Left ventricle myocardium inferior (tissue), 1 donor: ENCODE measurements at regions not wholly inside any gene's neighbourhood (a gene's known extent, or its start where the extent isn't known, plus 50 kb on each side); places are given as distances from the start of the nearest gene placed in this dataset.

Source experiments
- DNase-seq: peaks from one replicate; pipeline ENCODE4 v3.0.0-alpha.2; 2020
- H3K27ac ChIP-seq: fragments of 200-600 bp; replicated peaks from 2 replicates; pipeline ENCODE4 v1.8.0; 2021
- H3K27me3 ChIP-seq: fragments of 200-600 bp; 2 replicates; pipeline ENCODE4 v1.8.0; 2021; ENCODE audit warnings: low read depth
- H3K36me3 ChIP-seq: fragments of 200-600 bp; 2 replicates; pipeline ENCODE4 v1.8.0; 2021
- H3K4me1 ChIP-seq: fragments of 200-600 bp; 2 replicates; pipeline ENCODE4 v1.8.0; 2021
- H3K4me3 ChIP-seq: fragments of 200-600 bp; 2 replicates; pipeline ENCODE4 v1.8.0; 2021; ENCODE audit warnings: mild to moderate bottlenecking, moderate library complexity
- H3K9me3 ChIP-seq: fragments of 200-600 bp; replicated peaks from 2 replicates; pipeline ENCODE4 v1.8.0; 2021
- intact Hi-C: fragments of 100-400 bp; cut with micrococcal nuclease; formaldehyde crosslinking; loops from one replicate; pipeline ENCODE4 v1.11.0; 2022
- TF ChIP-seq, protein P1 (sequence below): fragments of 200-600 bp; IDR thresholded peaks from 2 replicates; pipeline ENCODE4 v1.8.0; 2021; ENCODE audit warnings: antibody characterized with exemption, mild to moderate bottlenecking, borderline replicate concordance
- donor health status: DM: no; HTN: yes; CAD: no; lungs with severe emphysema.

DNA sequence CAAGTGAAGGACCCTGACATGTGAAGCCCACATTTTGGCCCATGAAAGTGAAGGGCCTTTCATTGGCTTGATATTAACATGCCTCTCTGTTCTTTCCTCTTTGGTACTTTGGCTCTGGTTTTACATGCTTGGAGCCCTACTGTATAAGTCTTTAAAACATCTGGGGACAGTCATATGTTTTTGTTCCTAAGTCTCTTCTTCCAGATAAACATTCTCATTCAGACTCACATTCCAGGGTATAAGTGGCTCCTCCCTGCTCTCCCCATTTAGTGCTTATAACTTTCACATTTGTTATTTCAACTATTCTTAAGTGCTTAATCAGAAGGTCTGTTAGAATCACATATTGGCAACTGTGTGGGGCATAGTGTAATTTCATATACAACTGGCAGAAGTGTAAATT, 1932.2 kb upstream of the CELF4 start:
- Histone ChIP-seq H3K27ac (no peak overlapping the region), H3K9me3 (peaks cover 5% of the 10 kb centered on the region), H3K4me3 (no peak overlapping the region), H3K36me3 (no peaks in the 10 kb centered on the region), H3K4me1 (no peaks in the 10 kb centered on the region), H3K27me3 (no peaks in the 10 kb centered on the region)
- no peak for DNase-seq
- intact Hi-C loops: no loop called here
- TF ChIP-seq, protein P1, sequence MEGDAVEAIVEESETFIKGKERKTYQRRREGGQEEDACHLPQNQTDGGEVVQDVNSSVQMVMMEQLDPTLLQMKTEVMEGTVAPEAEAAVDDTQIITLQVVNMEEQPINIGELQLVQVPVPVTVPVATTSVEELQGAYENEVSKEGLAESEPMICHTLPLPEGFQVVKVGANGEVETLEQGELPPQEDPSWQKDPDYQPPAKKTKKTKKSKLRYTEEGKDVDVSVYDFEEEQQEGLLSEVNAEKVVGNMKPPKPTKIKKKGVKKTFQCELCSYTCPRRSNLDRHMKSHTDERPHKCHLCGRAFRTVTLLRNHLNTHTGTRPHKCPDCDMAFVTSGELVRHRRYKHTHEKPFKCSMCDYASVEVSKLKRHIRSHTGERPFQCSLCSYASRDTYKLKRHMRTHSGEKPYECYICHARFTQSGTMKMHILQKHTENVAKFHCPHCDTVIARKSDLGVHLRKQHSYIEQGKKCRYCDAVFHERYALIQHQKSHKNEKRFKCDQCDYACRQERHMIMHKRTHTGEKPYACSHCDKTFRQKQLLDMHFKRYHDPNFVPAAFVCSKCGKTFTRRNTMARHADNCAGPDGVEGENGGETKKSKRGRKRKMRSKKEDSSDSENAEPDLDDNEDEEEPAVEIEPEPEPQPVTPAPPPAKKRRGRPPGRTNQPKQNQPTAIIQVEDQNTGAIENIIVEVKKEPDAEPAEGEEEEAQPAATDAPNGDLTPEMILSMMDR: no peak

DNA sequence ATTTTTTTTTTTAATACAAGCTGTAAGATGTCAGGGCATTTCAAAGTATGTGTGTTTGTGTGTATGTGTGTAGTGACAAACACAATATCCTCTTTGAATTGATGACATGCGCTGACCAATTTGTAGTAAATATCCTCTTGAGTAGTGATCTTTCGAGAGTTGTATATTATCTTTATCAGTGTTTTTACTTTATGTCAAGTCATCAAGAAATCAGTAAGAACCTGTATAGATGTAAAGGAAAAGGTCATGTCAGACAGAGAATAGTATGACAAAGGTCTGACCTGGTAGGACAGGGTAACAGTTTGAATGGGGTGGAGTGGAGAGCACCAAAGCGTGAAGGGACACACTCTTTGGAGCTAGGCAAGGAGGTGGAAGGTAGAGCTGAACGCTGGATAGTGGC, 1931.4 kb upstream of the CELF4 start:
- H3K4me1 ChIP-seq: no peaks in the 10 kb centered on the region

DNA sequence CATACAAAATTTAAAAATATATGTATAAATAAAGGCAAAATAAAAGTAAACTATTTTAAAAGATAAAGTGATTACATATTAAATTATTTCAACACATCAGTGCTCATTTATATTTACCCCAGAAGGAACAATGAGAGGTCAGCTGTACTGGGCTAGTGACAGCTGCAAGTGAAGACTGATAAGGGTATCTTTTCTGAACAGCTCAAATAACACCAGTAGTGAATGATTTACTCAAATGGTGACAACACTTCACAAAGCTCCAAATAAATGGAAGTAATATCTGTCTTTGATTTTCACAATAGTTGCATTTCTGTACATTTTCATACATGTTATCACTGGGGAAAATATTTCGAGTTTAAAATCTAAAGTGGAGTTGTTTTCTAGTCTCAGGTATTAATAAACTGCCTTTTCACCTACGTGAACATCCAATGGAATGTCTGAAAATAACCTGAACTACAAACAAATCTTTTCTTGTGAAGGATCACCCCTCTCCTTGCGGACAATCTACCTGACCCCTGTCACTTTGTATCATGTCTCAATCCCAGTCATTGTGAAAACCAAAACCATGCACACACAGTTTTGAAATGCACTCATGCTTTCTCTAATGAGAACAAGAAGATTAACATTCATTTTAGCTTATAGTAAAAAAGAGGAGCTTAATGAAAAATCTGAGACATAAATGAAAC, 1928.8 kb upstream of the CELF4 start:
- H3K9me3 ChIP-seq: peaks cover 13% of the 10 kb centered on the region
- intact Hi-C loops: no loop called here
- H3K4me1 ChIP-seq: no peaks in the 10 kb centered on the region
- no peak overlapping the region for H3K4me3 ChIP-seq
- DNase-seq: no peak
- TF ChIP-seq, protein P1: no peak
- no peak overlapping the region for H3K27ac ChIP-seq
- no peaks in the 10 kb centered on the region for H3K36me3 ChIP-seq
- no peaks in the 10 kb centered on the region for H3K27me3 ChIP-seq

More for the DNA sequence above, 1931.4 kb upstream of the CELF4 start:
- intact Hi-C loops: no loop called here
- H3K27ac ChIP-seq: no peak overlapping the region
- H3K27me3 ChIP-seq: no peaks in the 10 kb centered on the region
- TF ChIP-seq, protein P1: no peak
- no peak overlapping the region for H3K4me3 ChIP-seq
- H3K36me3 ChIP-seq: no peaks in the 10 kb centered on the region
- DNase-seq: no peak
- peaks cover 13% of the 10 kb centered on the region for H3K9me3 ChIP-seq

DNA sequence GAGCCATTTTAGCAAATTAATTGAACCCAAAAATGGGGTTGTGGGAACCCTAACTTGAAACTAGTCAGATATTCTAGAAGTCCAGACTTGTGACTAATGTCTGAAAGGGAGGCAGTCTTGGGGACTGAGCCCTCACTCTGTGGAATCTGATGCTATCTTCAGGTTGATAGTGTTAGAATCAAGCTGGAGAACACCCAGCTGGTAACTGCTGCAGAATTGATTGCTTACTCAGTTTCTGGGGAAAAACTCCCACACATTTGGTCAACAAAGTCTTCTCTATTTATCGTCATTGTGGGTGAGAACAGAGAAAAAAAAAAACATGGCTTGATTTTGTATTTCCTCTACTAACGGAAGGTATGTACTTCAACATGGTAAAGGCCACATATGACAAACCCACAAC, 1925.8 kb upstream of the CELF4 start:
- Histone ChIP-seq H3K4me3 (no peak overlapping the region), H3K27me3 (no peaks in the 10 kb centered on the region), H3K9me3 (peaks cover 13% of the 10 kb centered on the region), H3K27ac (no peak overlapping the region), H3K4me1 (no peaks in the 10 kb centered on the region), H3K36me3 (no peaks in the 10 kb centered on the region)
- TF ChIP-seq, protein P1: no peak
- intact Hi-C loops: no loop called here
- DNase-seq: no peak

DNA sequence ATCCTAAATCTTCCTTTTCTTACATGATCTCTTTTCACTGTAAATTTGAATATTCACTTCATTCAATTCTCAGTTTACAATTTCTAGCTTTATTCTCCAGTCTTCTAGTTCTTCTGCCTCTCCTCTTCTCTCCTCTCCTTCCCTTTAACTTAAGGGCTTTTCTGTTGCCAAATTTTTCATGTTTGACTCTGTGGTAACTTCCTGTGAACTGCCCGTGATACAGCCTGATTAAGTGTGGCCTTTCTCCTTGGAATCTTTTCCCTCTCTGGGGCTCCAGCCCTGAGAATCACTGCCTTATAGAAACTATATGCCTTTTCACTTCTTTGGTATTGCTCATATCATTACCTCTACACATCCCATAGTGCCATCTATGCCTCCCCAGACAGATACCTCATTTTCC, 1923.8 kb upstream of the CELF4 start:
- no peak overlapping the region for H3K4me3 ChIP-seq
- H3K27me3 ChIP-seq: no peaks in the 10 kb centered on the region
- H3K9me3 ChIP-seq: peaks cover 13% of the 10 kb centered on the region
- H3K36me3 ChIP-seq: no peaks in the 10 kb centered on the region
- TF ChIP-seq, protein P1: no peak
- H3K4me1 ChIP-seq: no peaks in the 10 kb centered on the region
- DNase-seq: no peak
- no peak overlapping the region for H3K27ac ChIP-seq
- intact Hi-C loops: no loop called here

DNA sequence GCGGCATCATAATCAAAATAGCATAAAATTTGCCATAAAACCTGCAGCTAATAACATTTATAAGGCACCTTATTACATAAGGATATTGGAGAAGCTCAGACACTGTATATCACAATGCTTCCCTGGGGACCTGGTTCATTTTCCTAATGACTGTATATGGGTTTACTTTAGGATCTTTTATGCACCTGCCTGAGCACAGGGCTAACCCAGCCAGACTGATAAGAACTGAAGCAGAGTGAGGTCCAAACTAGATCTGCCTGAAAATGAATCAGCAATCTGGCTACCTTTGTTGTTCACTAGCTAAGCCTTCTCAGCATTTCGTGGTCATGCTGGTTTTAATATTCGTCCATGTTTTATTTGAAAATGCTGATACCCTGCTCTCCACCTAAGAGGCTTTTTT, 1922.3 kb upstream of the CELF4 start:
- Histone ChIP-seq H3K9me3 (peaks cover 9% of the 10 kb centered on the region), H3K36me3 (no peaks in the 10 kb centered on the region), H3K4me3 (no peak overlapping the region), H3K27me3 (no peaks in the 10 kb centered on the region), H3K4me1 (no peaks in the 10 kb centered on the region), H3K27ac (no peak overlapping the region)
- intact Hi-C loops: no loop called here
- no peak for DNase-seq
- TF ChIP-seq, protein P1: no peak
